NCI-H2107 treated with DMSO at 0.1 percent for 48 hours (cell line): ENCODE measurements at regions not wholly inside any gene's neighbourhood (a gene's known extent, or its start where the extent isn't known, plus 50 kb on each side); places are given as distances from the start of the nearest gene placed in this dataset.
A peak's percentile ranks its signal among the peaks of the same experiment; 100 is the strongest.

Experiments used
- DNase-seq: peaks from one replicate; lab custom pipeline; 2025; ENCODE audit not compliant: unreplicated experiment; lab: John Stamatoyannopoulos, UW

DNA sequence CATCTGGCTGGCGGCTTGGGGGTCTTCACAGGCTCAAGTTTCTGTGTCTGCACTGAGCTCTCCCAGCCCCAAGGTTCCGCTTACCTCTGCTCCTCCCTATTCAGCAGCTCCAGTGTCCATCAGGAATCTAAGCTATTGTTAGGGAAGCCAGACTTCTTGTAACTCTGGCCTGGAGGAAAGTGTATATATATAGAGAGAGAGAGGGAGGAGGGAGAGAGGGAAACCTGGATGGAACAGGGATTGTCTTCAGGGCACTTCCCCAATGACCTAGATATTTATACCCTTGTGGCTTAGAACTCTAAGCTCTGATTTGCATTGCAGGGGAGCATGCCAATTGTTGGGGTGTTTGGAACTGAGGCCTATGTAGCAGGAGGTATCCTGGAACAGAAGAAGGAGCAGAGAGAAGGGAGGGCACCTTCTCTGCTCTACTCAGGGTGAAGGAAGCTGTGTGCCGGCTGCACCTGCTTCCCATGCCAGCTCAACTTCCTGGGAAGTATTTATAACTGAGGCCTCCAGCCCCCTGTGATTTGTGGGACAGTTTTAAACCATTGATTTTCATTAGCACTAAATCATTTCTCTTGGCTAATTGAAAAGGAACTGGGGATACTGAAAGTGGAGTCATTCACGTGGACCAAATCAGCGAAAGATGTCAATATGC is 70.9 kb downstream of the NAV1 start:
- no peak for DNase-seq

DNA sequence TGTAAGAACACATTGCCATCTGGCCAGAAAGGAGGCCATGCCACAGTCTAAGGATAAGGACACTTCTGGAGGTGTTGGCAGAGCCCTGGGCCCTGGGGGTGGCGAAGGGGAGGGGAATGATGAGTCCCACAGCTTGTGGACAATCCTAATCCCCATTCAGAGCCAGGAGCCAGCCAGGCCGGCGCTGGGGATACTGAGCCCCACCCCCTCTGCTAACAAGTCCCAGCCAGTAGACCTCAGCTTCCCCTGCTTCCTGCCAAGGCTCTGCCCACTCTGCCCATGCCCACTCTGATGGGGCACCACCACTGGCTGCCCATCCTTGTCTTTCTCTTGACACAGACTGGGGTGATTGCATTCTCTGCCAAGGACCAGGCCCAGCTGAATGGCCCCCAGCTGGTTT is 71.9 kb downstream of the NAV1 start:
- DNase-seq = no peak

GRCh38 chr1:201612645-201613044 is 73.7 kb downstream of the NAV1 start:
- no peak for DNase-seq

GRCh38 chr1:201614262-201615015 is 75.5 kb downstream of the NAV1 start:
- no peak for DNase-seq

GRCh38 chr1:201617157-201617556 is 78.2 kb downstream of the NAV1 start:
- no peak for DNase-seq

DNA sequence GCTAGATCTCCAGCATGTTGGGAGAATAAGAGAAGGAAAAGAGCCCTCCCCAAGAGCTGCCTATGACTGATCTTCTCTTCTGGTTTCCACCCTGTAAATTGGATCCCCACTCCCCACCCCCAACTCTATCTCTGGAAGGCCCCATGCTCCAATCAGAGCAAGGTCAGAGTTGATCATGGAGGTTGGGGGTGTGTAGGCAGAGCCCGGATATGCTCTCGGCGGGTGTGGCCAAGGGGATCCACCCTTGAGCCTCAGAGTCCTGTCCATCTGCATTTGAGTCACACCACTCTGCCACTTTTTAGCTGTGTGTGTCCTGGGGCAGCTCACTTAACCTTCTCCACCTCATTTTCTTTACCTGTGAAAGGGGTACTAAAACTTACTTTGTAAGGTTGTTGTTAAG is 79.5 kb downstream of the NAV1 start:
- no peak for DNase-seq

DNA sequence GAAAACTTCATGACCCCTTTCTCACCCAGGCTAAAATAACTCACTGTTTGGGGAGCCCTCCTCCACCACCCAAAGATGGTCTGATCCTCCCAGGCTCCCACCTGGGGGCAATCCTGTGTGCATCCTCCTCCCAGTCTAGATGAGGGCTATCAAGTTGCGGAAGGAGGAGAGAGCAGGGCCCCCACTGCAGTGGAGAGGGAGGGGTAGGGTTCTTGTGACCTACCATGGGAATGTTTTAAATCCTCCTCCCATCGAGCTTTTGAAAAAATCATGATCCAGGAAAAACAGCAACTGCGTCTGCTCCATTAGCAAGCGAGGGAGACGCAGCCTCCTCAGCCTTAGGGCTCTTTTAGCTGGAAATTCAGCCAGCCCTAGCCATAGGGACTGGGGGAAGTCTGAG is 80.0 kb downstream of the NAV1 start:
- DNase-seq = no peak

- DNase-seq = no peak
Measured at GRCh38 chr1:201619513-201619912, 80.6 kb downstream of the NAV1 start.

GRCh38 chr1:201622353-201622752 is 83.4 kb downstream of the NAV1 start:
- no peak for DNase-seq

GRCh38 chr1:201622824-201623223 is 83.9 kb downstream of the NAV1 start:
- no peak for DNase-seq

DNA sequence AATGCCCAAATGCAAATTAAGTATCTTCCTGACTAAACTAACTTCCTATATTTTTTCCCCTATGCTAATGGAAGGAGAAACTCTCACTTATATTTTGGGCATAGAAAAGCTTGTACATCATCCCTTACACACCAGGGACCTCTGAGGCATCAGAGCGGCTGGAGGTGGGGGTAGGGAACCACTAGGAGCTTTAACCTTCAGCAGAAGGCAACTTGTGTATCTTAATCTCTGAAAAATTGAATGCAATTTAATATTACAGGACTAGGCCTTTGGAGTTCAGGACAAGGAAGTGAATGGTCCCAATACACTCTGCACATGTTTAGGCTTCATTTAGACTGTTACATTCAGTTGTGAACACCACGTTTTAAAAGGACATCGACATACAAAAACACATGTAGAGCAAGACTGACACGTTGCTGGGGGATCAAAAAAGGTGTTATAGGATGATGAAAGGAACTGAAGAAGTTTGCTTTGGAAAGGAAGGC is 85.9 kb downstream of the NAV1 start:
- no peak for DNase-seq

GRCh38 chr1:201625226-201625761 is 86.4 kb downstream of the NAV1 start:
- no peak for DNase-seq

- no peak for DNase-seq
Measured at GRCh38 chr1:201625851-201626251, 86.9 kb downstream of the NAV1 start.

DNA sequence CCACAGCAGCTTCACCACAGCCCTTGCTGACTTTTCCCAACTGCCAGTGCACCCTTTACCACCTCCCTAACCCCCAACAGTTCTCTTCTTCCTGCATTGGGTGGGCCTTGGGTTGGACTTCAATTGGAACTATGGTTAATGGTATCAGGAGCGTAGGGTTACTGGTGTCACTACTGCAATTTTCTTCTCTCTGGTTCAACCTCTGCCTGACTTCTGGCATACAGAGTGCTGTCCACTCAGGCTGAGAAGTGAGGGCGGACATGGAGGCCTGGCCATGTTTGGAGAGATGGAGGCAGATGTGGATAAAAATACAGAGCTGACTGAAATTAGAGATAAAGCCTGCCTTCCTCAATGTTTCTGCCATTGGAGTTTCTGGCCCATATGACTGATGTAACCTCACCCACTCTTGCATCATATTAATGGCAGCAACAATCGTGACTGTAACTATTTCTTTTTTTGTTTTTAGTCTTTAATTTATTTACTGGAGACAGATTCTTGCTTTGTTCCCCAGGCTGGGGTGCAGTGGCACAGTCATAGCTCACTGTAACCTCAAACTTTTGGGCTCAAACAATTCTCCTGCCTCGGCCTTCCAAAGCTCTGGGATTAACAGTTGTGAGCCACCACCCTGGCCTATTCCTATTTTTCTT is 87.8 kb downstream of the NAV1 start:
- no peak for DNase-seq

DNA sequence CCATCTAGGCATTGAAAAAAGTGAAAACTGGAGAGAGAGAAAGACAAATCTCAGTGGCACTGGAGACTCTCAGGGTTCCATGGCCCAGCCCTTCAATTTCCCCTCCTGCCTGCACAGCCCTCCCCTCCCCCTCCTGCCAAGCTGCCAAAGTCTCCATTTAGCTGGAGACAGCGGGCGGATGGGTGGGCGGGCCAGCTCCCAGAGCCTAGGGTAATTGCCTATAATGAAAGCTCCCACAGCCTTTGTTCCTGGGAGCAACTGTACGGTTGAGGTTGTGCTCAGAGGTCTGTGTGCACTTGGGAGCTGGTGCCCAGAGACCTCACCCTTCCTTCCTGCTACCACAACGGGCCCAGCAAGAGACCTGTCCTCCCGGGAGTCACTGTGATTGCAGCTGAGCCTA is 89.6 kb downstream of the NAV1 start:
- peak; percentile 73 for DNase-seq

DNA sequence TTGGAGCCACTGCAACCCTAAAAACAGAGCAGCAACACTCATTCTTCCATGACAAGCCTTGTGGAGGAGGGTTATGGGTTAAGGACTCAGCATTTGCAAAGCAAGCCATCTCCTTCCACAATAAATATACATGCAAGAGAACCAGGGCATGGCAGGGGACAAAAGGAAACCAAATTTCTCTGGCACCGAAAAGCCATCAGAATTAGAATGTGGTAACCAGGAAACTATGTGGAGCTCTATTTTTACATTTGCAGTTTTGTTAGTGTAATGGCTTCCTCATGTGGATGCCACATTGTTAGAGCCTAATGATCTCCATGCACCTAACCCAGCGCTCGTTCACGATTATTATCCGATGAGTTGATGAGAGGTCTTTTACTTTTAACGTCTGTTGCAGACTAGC is 91.7 kb downstream of the NAV1 start:
- DNase-seq = no peak

DNA sequence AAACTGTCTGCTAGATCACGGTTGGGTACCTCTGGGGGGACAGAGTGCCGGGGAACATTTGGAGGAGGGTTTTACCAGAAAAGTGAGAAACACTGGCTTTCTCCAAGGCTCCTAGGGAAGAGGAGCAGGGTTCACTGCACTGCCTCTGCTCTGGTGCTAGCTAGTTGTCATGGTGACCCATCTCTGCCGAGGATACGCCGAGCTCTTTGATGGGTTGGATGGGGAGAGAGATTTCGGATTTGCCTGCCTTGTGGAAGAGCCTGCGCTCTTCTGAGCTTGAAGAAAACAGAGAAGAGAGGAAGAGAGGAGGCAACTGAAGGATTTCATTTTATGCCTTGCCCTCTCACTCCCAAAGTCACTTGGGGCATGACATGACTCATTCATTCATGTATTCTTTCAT is 92.1 kb downstream of the NAV1 start:
- DNase-seq = no peak

GRCh38 chr1:201632364-201632952 is 93.5 kb downstream of the NAV1 start:
- no peak for DNase-seq

GRCh38 chr1:201633297-201633696 is 94.4 kb downstream of the NAV1 start:
- no peak for DNase-seq

- peak; percentile 92 for DNase-seq
Measured at GRCh38 chr1:201633811-201634210, 94.9 kb downstream of the NAV1 start.

- DNase-seq = no peak
Measured at GRCh38 chr1:201634261-201634660, 95.3 kb downstream of the NAV1 start.

- no peak for DNase-seq
Measured at GRCh38 chr1:201636097-201636496, 97.2 kb downstream of the NAV1 start.
